ENCODE measurements at regions not wholly inside any gene's neighbourhood (a gene's known extent, or its start where the extent isn't known, plus 50 kb on each side); places are given as distances from the start of the nearest gene placed in this dataset.

DNA sequence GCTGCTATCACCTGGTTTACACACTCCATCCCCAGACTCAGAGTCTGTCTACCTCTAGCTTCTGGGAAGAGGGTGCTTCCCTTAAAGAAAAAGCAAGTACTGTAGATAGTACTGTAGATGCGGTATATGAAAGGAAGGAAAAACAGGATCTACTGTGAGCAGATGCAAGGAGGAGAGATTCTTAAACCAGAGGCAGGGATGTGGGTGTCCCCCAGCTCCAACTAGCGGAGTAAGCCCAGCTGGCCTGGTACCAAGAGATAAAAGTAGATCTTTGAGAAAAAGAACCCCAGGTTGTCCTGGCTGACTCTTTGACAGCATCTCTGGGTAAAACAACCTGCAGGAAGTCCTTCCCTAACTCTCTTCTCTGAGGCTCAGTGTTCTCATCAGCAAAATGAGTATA is 523.7 kb upstream of the PROK2 start:
- TF ChIP-seq CTCF (conservative IDR thresholded peaks at IDR 0.05): no peak
- no peak for TF ChIP-seq EZH2 (IDR thresholded peaks at IDR 0.05; ENCODE audit: low read depth)
